HG02678 (cell line): ENCODE measurements at regions not wholly inside any gene's neighbourhood (a gene's known extent, or its start where the extent isn't known, plus 50 kb on each side); places are given as distances from the start of the nearest gene placed in this dataset.

Experiments used
- ATAC-seq: cut with Tn5 transposase; IDR thresholded peaks from one replicate; pipeline ENCODE4 v1.9.1; 2021; ENCODE audit warnings: mild to moderate bottlenecking, moderate library complexity; ENCODE audit not compliant: unreplicated experiment

- ATAC-seq = no peak
These were observed 408.5 kb upstream of the RAG2 start for GRCh38 chr11:37006563-37006962.

- ATAC-seq = no peak
These were observed 404.8 kb upstream of the RAG2 start for GRCh38 chr11:37002831-37003230.

- ATAC-seq = no peak
These were observed 399.6 kb upstream of the RAG2 start for GRCh38 chr11:36997656-36998055.

GRCh38 chr11:36996795-36997194 lies 398.8 kb upstream of the RAG2 start:
- no peak for ATAC-seq

DNA sequence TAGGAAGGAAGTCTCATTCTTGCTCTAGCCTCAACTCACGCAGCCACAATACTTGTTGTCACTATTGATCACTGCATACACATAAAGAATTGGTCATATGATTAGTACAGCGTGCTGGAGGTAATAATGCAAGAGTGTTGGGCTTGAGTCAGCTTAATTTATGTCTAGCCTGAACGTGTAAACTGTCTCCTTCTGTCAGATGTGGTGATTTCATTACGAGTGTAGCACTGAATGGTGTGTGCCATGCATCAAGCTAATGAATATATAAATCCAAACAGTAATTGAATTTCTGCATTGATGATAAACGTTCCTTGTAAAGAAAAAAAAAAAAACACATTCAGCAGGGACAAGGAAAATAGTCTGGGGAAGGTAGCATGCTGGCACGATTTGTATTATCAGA lies 396.2 kb upstream of the RAG2 start:
- no peak for ATAC-seq

DNA sequence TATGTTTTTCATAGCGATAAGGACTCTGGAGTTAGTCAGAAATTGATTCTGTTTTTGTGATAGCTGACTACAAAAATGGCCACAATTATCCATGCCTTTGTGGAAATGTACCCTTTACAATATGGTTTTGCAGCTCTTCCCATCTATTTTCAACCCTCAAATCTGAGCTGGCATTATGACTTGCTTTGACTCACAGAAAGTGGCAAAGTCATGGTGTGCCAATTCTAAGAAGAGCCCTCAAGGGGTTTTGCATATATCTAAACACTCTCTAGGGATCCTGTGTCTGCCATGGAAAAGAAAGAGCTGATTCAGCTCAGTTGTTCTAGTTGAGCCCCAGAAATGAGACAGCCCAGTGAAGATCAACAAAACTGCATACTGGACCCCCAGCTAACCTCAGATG lies 390.5 kb upstream of the RAG2 start:
- no peak for ATAC-seq

- ATAC-seq = no peak
These were observed 387.5 kb upstream of the RAG2 start for GRCh38 chr11:36985562-36985961.

GRCh38 chr11:36976741-36977140 lies 378.7 kb upstream of the RAG2 start:
- ATAC-seq = no peak

- ATAC-seq = no peak
These were observed 376.7 kb upstream of the RAG2 start for GRCh38 chr11:36974771-36975170.

DNA sequence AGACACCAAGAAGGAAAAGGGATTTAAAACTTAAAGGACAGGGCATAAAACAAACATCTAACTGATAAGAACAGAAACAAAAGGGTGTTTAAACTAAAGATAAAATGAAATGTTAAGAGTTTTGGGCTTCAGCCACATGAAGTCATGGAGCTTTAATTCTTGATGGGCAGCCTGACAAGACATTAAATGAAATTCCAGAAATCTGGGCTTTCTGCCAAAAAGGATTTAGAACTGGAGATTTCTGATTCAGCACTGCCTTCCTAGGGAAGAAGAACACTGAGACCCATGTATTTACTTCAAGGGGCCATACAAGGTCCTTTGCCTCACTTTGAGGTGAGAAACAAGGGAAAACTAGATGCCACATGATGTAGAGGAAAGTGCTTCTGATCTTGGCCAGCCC lies 355.9 kb upstream of the RAG2 start:
- ATAC-seq = no peak

DNA sequence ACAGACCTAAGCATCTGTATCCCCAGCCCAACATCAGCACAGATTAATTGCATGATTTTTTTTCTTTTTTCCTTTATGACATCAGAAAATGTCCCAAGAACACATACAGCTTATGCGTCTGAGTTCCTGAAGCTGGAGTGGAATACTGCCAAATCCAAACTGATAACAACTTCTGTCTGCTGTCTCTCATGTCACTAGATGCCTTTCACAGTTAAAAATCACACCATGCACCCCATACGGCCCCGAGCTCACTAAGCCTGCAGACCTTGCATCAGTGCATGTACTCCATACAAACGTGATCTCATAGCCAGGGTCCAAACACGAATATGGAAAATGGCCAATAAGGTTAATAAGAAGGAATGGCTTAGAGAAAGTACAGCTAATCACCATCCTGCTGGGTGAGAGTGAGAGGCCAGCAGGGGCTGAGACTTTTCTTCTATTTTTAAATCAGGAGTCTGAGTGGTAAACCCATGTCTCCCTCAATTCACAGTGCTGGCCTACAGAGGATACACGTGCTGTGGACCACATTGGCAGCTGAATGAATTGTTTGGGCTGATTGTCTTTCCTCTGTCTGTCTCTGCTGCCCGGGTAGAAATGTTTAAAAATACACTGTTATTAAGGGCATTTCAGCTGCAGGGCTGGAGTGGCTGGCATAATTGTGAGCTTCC lies 350.6 kb upstream of the RAG2 start:
- ATAC-seq = no peak

DNA sequence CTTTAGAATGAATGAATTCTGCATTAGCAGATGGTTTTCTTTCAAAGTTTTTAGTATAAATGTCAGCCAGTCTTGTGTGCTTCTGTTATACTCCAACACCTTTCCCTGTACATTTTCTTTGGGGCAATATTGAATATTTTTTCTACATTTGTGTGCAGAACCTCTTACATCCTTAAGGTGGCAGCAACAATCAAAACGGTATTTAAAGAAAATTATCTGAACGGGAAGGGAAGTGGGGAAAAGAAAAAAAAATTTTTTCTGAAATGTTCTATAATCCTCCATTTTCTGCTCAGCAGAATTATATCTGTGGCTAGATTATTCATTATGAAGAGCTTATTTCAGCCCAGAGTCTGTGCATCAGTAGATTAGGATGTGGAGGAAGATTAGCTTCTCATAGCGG lies 347.3 kb upstream of the RAG2 start:
- no peak for ATAC-seq

DNA sequence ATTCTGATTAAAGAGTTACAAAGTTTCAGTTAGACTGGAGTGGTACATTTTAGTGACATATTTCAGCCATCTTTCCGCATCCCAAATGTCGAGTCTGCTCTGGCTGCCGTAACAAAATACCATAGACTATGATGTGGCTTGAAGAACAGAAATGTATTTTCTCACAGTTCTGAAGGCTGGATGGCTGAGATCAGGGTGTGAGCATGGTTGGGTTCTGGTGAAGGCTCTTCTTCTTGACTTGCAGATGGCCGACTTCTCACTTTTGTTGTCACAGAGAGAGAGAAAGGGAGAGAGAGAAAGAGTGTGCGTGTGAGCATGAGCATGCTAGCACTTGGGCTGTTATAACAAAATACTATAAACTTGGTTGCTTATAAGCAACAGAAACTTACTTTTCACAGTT lies 335.4 kb upstream of the RAG2 start:
- no peak for ATAC-seq

DNA sequence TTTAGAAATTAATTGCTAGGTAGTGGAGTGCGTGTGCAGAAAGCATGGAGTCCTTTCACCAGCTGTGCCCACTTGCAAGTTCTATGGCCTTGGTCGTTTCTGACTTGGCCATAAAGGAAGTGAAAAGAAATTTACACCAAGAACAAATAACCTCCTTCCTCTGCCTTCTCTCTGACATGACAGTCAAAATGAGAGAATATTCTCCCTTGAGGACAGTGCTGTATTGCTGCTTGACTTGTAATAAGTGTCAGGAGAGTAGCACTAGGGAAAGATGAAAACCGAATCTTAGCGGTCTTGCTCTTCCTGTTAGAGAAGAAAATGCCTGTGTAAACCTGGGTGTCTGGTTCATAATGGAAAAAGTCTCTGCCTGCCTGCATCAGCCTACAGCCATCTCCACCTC lies 333.1 kb upstream of the RAG2 start:
- no peak for ATAC-seq

- ATAC-seq = no peak
These were observed 332.2 kb upstream of the RAG2 start for GRCh38 chr11:36930256-36930655.

DNA sequence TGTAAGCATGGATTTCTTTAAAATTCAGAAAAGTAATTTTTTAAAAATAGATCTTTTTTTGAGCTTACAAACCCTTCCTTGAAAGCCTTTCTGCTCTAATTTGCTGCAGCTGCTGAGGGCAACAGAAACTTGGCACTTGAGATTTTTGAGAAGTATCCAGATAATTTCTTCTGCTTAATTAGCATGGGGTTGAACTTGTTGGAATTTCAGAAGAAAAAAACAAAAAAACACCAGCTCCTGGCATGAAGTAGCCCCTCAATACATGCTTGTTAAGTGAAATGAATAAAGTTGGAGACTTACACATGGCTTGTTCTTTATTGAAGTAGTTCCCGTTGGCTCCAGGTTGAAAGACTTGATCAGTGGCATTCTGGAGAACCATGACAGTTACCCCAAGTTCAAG lies 331.4 kb upstream of the RAG2 start:
- no peak for ATAC-seq

DNA sequence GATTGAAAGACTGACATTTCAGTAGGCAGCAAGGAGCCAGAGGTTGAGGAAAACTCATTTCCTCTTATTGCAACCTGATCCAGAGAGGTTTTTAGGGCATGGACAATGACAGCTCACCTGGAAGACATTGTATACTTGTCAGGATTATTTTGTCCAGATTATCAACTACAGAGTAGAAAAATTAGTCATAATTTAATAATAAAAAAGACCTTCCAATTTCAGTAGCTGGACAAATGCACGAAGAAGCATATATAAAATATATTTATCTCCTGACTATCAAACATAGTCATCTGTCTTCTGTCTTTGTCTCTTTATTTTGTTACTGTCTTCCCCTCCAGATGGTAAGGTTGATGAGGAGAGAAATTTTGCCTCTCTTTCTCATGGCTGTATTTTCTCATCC lies 330.6 kb upstream of the RAG2 start:
- no peak for ATAC-seq

DNA sequence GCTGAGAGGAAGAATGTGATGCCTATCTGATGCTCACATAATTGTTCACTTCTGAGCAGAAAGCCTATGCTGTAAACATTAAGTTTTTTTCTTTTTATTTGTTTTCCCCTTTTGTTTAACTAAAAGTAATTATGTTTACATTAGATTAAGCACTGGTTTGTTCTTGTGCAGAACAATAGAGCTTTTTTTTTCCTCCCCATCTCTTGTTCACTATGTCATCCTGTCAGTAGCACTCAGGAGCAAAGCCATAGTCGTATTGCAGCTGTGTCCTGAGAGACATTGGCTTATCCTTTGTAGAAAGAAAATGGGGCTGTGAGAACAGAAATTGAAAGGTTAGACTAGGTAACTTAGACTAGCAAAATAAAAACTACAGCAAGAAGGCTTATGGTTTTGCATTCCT lies 301.8 kb upstream of the RAG2 start:
- ATAC-seq = no peak

DNA sequence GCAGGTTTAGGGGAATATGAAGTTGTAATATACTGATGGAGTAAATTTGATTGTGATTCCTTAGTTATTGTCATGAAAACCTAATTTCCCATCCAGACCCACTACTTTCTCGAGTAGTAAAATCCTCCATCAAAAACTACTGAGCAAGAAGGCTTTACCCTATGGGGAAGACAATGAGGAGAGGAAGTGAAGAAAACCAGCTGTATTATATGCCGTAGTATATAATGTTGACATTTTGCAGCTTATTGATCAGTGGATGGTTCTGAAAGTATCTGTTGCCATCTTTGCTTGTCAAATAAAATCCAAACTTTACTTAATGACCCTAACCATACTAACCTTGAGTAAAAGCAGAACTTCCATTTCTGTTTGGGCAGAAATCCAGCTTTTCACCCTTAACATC lies 292.8 kb upstream of the RAG2 start:
- ATAC-seq = no peak

DNA sequence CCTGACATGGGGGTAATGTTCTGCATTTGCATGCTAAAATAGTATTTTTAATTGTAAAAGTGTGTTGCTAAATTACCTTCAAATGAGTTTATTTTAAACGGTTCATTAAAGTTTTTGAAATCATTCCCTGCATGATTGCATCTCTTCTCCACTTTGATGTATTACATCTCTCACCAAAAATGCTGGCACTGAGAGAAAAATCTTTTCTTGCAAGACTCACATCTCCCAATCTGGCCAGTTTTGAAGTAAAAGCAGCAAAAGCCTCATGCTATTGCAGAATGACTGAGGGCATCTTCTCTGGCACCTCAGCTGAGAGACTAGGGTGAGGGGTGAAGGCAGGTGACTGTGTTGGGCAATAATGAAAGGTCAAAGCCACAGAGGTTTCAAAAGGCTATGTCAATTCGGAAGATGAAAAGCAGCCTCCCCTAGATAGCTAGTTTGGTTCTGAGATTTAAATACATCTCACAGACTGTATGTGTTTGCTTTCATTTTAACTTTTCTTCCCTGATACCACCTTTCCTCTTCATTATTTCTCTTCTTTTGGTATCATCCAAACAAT lies 292.2 kb upstream of the RAG2 start:
- no peak for ATAC-seq

DNA sequence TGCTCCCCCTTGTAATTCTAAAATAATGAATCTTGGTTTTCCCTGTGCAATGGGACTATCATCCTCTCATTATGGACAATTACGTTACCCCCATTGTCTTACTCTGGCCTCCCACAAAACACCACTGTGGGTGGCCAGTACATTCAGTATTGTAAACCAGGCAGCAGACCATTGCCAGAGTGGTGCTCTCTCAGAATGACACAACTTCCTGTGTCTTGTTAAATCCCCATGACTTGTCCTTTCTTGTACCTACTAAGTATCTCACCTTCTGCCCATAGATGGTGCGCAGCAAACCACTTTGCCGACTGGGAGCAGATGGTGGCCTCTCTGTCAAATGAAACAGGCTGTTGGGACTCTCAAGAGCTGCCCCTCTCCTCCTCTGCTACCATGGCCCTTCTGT lies 287.1 kb upstream of the RAG2 start:
- no peak for ATAC-seq

DNA sequence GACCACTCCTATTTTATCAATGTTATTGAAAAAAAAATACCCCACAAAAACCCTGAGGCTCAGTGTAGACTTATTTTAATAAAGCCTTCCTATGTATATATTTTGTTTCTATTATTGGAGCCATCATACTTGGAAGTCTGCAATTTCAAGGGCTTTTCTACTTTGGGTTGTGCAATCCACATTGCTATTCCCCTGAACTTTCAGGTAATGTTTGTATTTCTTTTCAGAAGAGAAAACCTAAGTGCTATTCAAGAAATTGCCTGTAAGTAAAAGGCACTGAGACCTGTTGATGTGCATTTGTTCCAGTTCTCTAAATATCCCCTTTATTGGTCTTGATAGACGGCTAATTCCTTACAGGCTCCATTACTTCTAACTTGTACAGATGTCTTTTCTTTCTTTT lies 280.7 kb upstream of the RAG2 start:
- no peak for ATAC-seq

GRCh38 chr11:36877149-36877548 lies 279.1 kb upstream of the RAG2 start:
- no peak for ATAC-seq
